Mucosa of descending colon (tissue), 3 donors: ENCODE measurements at regions not wholly inside any gene's neighbourhood (a gene's known extent, or its start where the extent isn't known, plus 50 kb on each side); places are given as distances from the start of the nearest gene placed in this dataset.

Source experiments
- ATAC-seq: fragments of 200-7000 bp; cut with Tn5 transposase; one replicate; pipeline ENCODE4 v1.9.1; 2020; ENCODE audit warnings: mild to moderate bottlenecking, moderate library complexity
- DNase-seq, 3 donors: peaks; one replicate each; pipeline ENCODE4 v3.0.0-alpha.2; 2020
- H3K36me3 ChIP-seq: fragments of 200-600 bp; one replicate; pipeline ENCODE4 v1.8.0; 2021; ENCODE audit warnings: low read depth, mild to moderate bottlenecking
- H3K4me1 ChIP-seq: fragments of 200-600 bp; one replicate; pipeline ENCODE4 v1.8.0; 2021; ENCODE audit warnings: low read depth, mild to moderate bottlenecking
- H3K4me3 ChIP-seq: fragments of 200-600 bp; one replicate; pipeline ENCODE4 v1.8.0; 2021; ENCODE audit warnings: mild to moderate bottlenecking
- H3K9me3 ChIP-seq: fragments of 200-600 bp; one replicate; pipeline ENCODE4 v1.8.0; 2021; ENCODE audit warnings: mild to moderate bottlenecking
- CTCF ChIP-seq: fragments of 200-600 bp; IDR thresholded peaks from one replicate; pipeline ENCODE4 v1.8.0; 2022; ENCODE audit warnings: antibody characterized with exemption, mild to moderate bottlenecking
- intact Hi-C, 2 donors: fragments of 100-400 bp; cut with DNase I in 1 of 2; cut with micrococcal nuclease in 1 of 2; formaldehyde crosslinking; loops; one replicate each; pipeline versions ENCODE4 v1.11.0 to v1.11.1; 2022; cut with DNase I, micrococcal nuclease
- donor health status: DM: no; HTN: no; CAD: no; lungs with moderate emphysema.
- donor health status: DM: no; HTN: no; CAD: no.
- donor health status: DM: no; HTN: yes; CAD: no.

GRCh38 chr3:137610723-137611122, 153.4 kb upstream of the SOX14 start:
- TF ChIP-seq CTCF = no peak
- no peaks in the 10 kb centered on the region for H3K4me1 ChIP-seq
- H3K4me3 ChIP-seq = no peak overlapping the region
- intact Hi-C loops = no loop called here
- no peaks in the 10 kb centered on the region for H3K9me3 ChIP-seq
- ATAC-seq = no peak
- DNase-seq = no peak
- H3K36me3 ChIP-seq = no peaks in the 10 kb centered on the region

GRCh38 chr3:137612291-137612690, 151.8 kb upstream of the SOX14 start:
- Histone ChIP-seq H3K4me1 (no peaks in the 10 kb centered on the region), H3K36me3 (no peaks in the 10 kb centered on the region), H3K4me3 (no peak overlapping the region), H3K9me3 (no peaks in the 10 kb centered on the region)
- ATAC-seq (no peak), DNase-seq (no peak)
- TF ChIP-seq CTCF = no peak
- intact Hi-C loops = no loop called here

- no peaks in the 10 kb centered on the region for H3K9me3 ChIP-seq
- no peak for TF ChIP-seq CTCF
- intact Hi-C loops = no loop called here
- ATAC-seq (no peak), DNase-seq (no peak)
- no peaks in the 10 kb centered on the region for H3K4me1 ChIP-seq
- H3K4me3 ChIP-seq = no peak overlapping the region
- H3K36me3 ChIP-seq = no peaks in the 10 kb centered on the region
Measured at GRCh38 chr3:137615659-137616418, 148.3 kb upstream of the SOX14 start.

GRCh38 chr3:137641879-137642704, 122.0 kb upstream of the SOX14 start:
- H3K4me1 ChIP-seq = no peaks in the 10 kb centered on the region
- H3K36me3 ChIP-seq = no peaks in the 10 kb centered on the region
- ATAC-seq = no peak
- no peak overlapping the region for H3K4me3 ChIP-seq
- TF ChIP-seq CTCF = no peak
- intact Hi-C loops = no loop called here
- no peaks in the 10 kb centered on the region for H3K9me3 ChIP-seq
- no peak for DNase-seq

- intact Hi-C loops = no loop called here
- Histone ChIP-seq H3K4me3 (no peak overlapping the region), H3K9me3 (no peaks in the 10 kb centered on the region), H3K4me1 (no peaks in the 10 kb centered on the region), H3K36me3 (no peaks in the 10 kb centered on the region)
- DNase-seq (no peak), ATAC-seq (no peak)
- no peak for TF ChIP-seq CTCF
Measured at GRCh38 chr3:137642831-137643230, 121.3 kb upstream of the SOX14 start.
